Vagina (tissue), 2 donors: ENCODE measurements at regions not wholly inside any gene's neighbourhood (a gene's known extent, or its start where the extent isn't known, plus 50 kb on each side); places are given as distances from the start of the nearest gene placed in this dataset.
"Not testable (repeated sequence)": the region's sequence is repeated elsewhere in the genome, so short reads cannot be mapped to it uniquely, and the experiment has no call there.

Experiments
- CTCF ChIP-seq, 3 experiments: fragments of 450-650 bp in 2 of 3; fragments of 200-600 bp in 1 of 3; sonication (generic) in 1 of 3; IDR thresholded peaks; one replicate each; pipeline ENCODE4 v1.5.1; 2017 to 2019; ENCODE audit warnings: antibody characterized with exemption in 3 of 3, mild to moderate bottlenecking in 2 of 3, moderate library complexity in 2 of 3
- POLR2A ChIP-seq, 2 donors: fragments of 450-650 bp; IDR thresholded peaks; one replicate each; pipeline ENCODE4 v1.6.1; 2017; ENCODE audit warnings: antibody characterized with exemption in 2 of 2, mild to moderate bottlenecking in 2 of 2, moderate library complexity in 2 of 2

GRCh38 chr2:111488451-111488850 is 367.7 kb downstream of the BCL2L11 start:
- TF ChIP-seq CTCF, POLR2A (IDR thresholded peaks at IDR 0.05): not testable (repeated sequence)
